Spleen (tissue), 7 donors: ENCODE measurements at regions not wholly inside any gene's neighbourhood (a gene's known extent, or its start where the extent isn't known, plus 50 kb on each side); places are given as distances from the start of the nearest gene placed in this dataset.
"Not testable (repeated sequence)": the region's sequence is repeated elsewhere in the genome, so short reads cannot be mapped to it uniquely, and the experiment has no call there.

Source experiments
- POLR2A ChIP-seq, 3 donors: fragments of 450-650 bp; IDR thresholded peaks; one replicate each; pipeline ENCODE4 v1.5.1; 2017; ENCODE audit warnings: antibody characterized with exemption in 3 of 3, mild to moderate bottlenecking in 1 of 3
- POLR2AphosphoS5 ChIP-seq, 3 donors: sonication (generic); formaldehyde crosslinking; IDR thresholded peaks; one replicate each; pipeline ENCODE4 v1.5.1; 2017; ENCODE audit warnings: antibody characterized with exemption in 3 of 3
- TF ChIP-seq, protein P1 (sequence below), 11 experiments: fragments of 200-600 bp in 7 of 11; fragments of 450-650 bp in 4 of 11; sonication (generic) in 4 of 11; IDR thresholded peaks in 8 of 11; conservative IDR thresholded peaks in 3 of 11; 1 replicate in 7 of 11; 2 replicates in 4 of 11; pipeline versions ENCODE4 v1.4.0 to v1.8.0; 2016 to 2021; ENCODE audit warnings: antibody characterized with exemption in 11 of 11, inconsistent platforms in 4 of 11, mild to moderate bottlenecking in 1 of 11
- donor health status: DM: no; HTN: no; CAD: no; lungs with moderate emphysema.
- donor health status: DM: no; HTN: no; CAD: no.
- donor health status: DM: no; HTN: no; CAD: no.

DNA sequence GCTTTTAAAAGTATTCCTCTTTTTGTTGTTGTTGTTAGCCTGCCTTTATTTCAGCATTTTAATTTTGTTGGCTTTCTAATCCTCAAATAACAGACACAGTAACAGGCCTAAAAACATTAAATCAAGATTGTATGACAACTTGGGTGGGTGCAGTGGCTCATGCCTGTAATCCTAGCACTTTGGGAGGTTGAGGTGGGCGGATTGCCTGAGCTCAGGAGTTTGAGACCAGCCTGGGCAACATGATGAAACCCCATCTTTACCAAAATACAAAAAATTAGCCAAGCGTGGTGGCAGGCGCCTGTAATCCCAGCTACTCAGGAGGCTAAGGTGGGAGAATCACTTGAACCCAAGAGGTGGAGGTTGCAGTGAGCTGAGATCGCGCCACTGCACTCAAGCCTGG lies 220.9 kb upstream of the PPP1R3A start:
- not testable (repeated sequence) for TF ChIP-seq POLR2A, POLR2AphosphoS5 (IDR thresholded peaks at IDR 0.05)
- TF ChIP-seq, protein P1, sequence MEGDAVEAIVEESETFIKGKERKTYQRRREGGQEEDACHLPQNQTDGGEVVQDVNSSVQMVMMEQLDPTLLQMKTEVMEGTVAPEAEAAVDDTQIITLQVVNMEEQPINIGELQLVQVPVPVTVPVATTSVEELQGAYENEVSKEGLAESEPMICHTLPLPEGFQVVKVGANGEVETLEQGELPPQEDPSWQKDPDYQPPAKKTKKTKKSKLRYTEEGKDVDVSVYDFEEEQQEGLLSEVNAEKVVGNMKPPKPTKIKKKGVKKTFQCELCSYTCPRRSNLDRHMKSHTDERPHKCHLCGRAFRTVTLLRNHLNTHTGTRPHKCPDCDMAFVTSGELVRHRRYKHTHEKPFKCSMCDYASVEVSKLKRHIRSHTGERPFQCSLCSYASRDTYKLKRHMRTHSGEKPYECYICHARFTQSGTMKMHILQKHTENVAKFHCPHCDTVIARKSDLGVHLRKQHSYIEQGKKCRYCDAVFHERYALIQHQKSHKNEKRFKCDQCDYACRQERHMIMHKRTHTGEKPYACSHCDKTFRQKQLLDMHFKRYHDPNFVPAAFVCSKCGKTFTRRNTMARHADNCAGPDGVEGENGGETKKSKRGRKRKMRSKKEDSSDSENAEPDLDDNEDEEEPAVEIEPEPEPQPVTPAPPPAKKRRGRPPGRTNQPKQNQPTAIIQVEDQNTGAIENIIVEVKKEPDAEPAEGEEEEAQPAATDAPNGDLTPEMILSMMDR (IDR thresholded peaks at IDR 0.05 in 8 of 11, conservative IDR thresholded peaks at IDR 0.05 in 3 of 11) = not testable (repeated sequence)
